ENCODE measurements at regions not wholly inside any gene's neighbourhood (a gene's known extent, or its start where the extent isn't known, plus 50 kb on each side); places are given as distances from the start of the nearest gene placed in this dataset.

DNA sequence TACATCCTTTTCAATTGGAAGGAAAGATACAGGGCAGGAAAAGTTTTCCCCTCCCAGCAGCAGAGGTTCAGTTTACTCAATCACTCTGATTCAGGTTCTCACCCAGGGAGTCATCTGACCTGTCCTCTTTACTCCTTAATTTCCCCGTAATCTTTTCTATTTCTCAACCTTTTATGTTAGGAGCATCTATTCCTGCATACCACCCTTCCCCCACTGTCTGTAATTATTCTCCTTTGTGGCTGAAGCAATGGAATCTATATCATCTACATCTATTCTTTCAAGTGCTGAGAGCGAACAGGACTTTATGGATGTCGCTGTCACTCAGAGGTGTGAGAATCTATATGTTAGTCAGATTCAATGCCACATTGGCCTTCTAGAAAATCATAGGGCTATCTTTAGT lies 175.2 kb downstream of the NOL4 start:
- ATAC-seq, result no peak
- TF ChIP-seq ISL1 (CRISPR knock-in tag; IDR thresholded peaks at IDR 0.05) (no peak), RARB (CRISPR knock-in tag; IDR thresholded peaks at IDR 0.05) (no peak)

DNA sequence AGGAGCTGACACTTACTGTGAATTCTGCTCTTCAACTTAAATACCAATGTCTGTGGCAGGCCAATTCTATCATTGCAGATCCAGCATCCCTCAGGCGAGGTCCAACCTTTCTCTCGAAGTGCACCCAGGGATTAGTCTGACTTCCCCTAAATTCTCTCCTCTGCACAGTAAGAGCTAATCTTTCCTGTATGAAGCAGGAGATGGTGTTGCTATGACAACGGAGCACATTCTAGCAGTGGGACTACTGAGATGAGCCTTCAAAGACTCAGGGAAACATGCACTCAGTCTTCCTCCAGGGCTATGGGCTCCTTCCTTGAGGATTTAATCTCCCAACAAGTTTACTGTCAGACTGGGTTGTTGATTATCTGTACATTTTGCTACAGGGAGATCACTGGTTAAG lies 176.3 kb downstream of the NOL4 start:
- TF ChIP-seq RARB (CRISPR knock-in tag; IDR thresholded peaks at IDR 0.05) (no peak), OSR1 (CRISPR knock-in tag; IDR thresholded peaks at IDR 0.05) (no peak), BACH2 (CRISPR knock-in tag; IDR thresholded peaks at IDR 0.05; ENCODE audit: borderline replicate concordance) (no peak)
- no peak for ATAC-seq

DNA sequence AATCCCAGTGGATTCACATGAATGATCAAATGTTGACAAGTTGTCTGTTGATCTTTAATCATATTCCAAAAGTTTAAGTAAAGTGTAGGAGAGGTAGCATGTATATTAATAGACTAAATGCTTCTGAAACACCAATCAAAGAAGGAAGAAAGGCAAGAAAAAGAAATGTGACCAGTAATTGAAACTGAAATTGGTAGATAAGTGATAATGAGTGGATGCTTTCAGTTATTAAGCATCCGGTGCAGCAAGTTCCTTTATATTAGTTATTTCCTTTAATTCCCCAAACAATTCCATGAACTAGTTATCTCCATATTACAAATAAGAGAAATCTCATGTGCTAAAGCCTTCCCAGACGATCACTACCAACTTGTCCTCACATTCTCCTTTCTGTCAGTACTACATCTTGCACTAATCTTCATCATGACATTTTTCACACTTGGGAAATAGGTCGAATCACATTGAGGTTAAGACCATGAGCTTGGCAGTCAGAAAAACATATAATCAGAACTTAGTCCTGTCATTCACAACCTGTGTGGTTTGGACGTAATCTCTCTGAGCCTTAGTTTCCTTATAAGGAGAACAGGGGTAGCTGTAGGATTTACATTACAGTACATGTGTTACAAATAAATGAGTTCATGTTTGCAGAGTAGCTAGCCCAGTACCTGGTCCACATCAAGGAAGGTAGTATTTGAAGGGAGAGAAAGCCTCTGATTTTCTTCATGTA lies 182.1 kb downstream of the NOL4 start:
- no peak for ATAC-seq
- TF ChIP-seq OSR1 (CRISPR knock-in tag; IDR thresholded peaks at IDR 0.05), result no peak
- no peak for TF ChIP-seq TOX (CRISPR knock-in tag; IDR thresholded peaks at IDR 0.05; ENCODE audit: borderline replicate concordance)
- TF ChIP-seq RARB (CRISPR knock-in tag; IDR thresholded peaks at IDR 0.05), result no peak
- no peak for TF ChIP-seq TCF4 (CRISPR knock-in tag; IDR thresholded peaks at IDR 0.05; ENCODE audit: borderline replicate concordance)
- TF ChIP-seq ZFP3 (CRISPR knock-in tag; IDR thresholded peaks at IDR 0.05), result no peak
- no peak for TF ChIP-seq ZNF8 (CRISPR knock-in tag; IDR thresholded peaks at IDR 0.05)
- TF ChIP-seq SNAI2 (CRISPR knock-in tag; IDR thresholded peaks at IDR 0.05), result no peak
- TF ChIP-seq ZC3H10 (CRISPR knock-in tag; IDR thresholded peaks at IDR 0.05), result no peak
- no peak for TF ChIP-seq ARNTL (CRISPR knock-in tag; IDR thresholded peaks at IDR 0.05; ENCODE audit: borderline replicate concordance, low read depth)
- TF ChIP-seq, protein P1, sequence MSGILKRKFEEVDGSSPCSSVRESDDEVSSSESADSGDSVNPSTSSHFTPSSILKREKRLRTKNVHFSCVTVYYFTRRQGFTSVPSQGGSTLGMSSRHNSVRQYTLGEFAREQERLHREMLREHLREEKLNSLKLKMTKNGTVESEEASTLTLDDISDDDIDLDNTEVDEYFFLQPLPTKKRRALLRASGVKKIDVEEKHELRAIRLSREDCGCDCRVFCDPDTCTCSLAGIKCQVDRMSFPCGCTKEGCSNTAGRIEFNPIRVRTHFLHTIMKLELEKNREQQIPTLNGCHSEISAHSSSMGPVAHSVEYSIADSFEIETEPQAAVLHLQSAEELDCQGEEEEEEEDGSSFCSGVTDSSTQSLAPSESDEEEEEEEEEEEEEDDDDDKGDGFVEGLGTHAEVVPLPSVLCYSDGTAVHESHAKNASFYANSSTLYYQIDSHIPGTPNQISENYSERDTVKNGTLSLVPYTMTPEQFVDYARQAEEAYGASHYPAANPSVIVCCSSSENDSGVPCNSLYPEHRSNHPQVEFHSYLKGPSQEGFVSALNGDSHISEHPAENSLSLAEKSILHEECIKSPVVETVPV (CRISPR knock-in tag; IDR thresholded peaks at IDR 0.05), result no peak
- TF ChIP-seq, protein P2, sequence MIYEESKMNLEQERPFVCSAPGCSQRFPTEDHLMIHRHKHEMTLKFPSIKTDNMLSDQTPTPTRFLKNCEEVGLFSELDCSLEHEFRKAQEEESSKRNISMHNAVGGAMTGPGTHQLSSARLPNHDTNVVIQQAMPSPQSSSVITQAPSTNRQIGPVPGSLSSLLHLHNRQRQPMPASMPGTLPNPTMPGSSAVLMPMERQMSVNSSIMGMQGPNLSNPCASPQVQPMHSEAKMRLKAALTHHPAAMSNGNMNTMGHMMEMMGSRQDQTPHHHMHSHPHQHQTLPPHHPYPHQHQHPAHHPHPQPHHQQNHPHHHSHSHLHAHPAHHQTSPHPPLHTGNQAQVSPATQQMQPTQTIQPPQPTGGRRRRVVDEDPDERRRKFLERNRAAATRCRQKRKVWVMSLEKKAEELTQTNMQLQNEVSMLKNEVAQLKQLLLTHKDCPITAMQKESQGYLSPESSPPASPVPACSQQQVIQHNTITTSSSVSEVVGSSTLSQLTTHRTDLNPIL (CRISPR knock-in tag; IDR thresholded peaks at IDR 0.05; ENCODE audit: low read depth), result no peak

DNA sequence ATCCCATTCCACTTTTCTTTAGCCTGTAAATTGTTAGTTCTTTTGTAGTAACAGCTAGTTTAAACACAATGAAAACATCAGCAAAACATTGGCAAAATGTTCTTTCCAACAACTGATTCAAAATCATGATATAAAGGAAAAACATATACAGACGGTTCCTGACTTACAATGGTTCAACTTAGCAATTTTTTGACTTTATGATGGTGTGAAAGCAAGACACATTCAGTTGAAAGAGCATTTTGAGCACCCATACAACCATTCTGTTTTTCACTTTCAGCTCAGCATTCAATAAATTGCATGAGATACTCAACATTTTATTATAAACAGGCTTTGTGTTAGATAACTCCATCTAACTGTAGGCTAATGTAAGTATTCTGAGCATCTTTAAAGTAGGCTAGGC lies 185.1 kb downstream of the NOL4 start:
- ATAC-seq, result no peak
- no peak for TF ChIP-seq ZFP3 (CRISPR knock-in tag; IDR thresholded peaks at IDR 0.05)
- TF ChIP-seq ZNF8 (CRISPR knock-in tag; IDR thresholded peaks at IDR 0.05), result no peak
- TF ChIP-seq, protein P3, sequence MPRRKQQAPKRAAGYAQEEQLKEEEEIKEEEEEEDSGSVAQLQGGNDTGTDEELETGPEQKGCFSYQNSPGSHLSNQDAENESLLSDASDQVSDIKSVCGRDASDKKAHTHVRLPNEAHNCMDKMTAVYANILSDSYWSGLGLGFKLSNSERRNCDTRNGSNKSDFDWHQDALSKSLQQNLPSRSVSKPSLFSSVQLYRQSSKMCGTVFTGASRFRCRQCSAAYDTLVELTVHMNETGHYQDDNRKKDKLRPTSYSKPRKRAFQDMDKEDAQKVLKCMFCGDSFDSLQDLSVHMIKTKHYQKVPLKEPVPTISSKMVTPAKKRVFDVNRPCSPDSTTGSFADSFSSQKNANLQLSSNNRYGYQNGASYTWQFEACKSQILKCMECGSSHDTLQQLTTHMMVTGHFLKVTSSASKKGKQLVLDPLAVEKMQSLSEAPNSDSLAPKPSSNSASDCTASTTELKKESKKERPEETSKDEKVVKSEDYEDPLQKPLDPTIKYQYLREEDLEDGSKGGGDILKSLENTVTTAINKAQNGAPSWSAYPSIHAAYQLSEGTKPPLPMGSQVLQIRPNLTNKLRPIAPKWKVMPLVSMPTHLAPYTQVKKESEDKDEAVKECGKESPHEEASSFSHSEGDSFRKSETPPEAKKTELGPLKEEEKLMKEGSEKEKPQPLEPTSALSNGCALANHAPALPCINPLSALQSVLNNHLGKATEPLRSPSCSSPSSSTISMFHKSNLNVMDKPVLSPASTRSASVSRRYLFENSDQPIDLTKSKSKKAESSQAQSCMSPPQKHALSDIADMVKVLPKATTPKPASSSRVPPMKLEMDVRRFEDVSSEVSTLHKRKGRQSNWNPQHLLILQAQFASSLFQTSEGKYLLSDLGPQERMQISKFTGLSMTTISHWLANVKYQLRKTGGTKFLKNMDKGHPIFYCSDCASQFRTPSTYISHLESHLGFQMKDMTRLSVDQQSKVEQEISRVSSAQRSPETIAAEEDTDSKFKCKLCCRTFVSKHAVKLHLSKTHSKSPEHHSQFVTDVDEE (CRISPR knock-in tag; IDR thresholded peaks at IDR 0.05), result no peak
- TF ChIP-seq, protein P4, sequence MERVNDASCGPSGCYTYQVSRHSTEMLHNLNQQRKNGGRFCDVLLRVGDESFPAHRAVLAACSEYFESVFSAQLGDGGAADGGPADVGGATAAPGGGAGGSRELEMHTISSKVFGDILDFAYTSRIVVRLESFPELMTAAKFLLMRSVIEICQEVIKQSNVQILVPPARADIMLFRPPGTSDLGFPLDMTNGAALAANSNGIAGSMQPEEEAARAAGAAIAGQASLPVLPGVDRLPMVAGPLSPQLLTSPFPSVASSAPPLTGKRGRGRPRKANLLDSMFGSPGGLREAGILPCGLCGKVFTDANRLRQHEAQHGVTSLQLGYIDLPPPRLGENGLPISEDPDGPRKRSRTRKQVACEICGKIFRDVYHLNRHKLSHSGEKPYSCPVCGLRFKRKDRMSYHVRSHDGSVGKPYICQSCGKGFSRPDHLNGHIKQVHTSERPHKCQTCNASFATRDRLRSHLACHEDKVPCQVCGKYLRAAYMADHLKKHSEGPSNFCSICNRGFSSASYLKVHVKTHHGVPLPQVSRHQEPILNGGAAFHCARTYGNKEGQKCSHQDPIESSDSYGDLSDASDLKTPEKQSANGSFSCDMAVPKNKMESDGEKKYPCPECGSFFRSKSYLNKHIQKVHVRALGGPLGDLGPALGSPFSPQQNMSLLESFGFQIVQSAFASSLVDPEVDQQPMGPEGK (CRISPR knock-in tag; IDR thresholded peaks at IDR 0.05; ENCODE audit: borderline replicate concordance), result no peak
- TF ChIP-seq, protein P1 (CRISPR knock-in tag; IDR thresholded peaks at IDR 0.05), result no peak
- TF ChIP-seq GLIS3 (CRISPR knock-in tag; IDR thresholded peaks at IDR 0.05), result no peak
- no peak for TF ChIP-seq ZNF70 (CRISPR knock-in tag; IDR thresholded peaks at IDR 0.05)
- TF ChIP-seq TCF4 (CRISPR knock-in tag; IDR thresholded peaks at IDR 0.05; ENCODE audit: borderline replicate concordance), result no peak

Measured in SK-N-SH treated with all-trans-retinoic acid at 6 μM for 48 hours (cell line).